T1000 (cell line): ENCODE measurements at regions not wholly inside any gene's neighbourhood (a gene's known extent, or its start where the extent isn't known, plus 50 kb on each side); places are given as distances from the start of the nearest gene placed in this dataset.
"Not testable (repeated sequence)": the region's sequence is repeated elsewhere in the genome, so short reads cannot be mapped to it uniquely, and the experiment has no call there.

Source experiments
- DNase-seq: peaks from one replicate; lab custom pipeline; 2025; ENCODE audit warnings: mixed read lengths; lab: John Stamatoyannopoulos, UW

GRCh38 chr1:43108080-43108479 is 64.0 kb downstream of the EBNA1BP2 start:
- DNase-seq, result no peak

GRCh38 chr1:43107664-43108063 is 64.4 kb downstream of the EBNA1BP2 start:
- DNase-seq, result no peak

GRCh38 chr1:43104027-43104763 is 67.9 kb downstream of the EBNA1BP2 start:
- DNase-seq, result no peak

GRCh38 chr1:43101061-43101460 is 71.0 kb downstream of the EBNA1BP2 start:
- DNase-seq, result no peak

- no peak for DNase-seq
These were observed 73.9 kb downstream of the EBNA1BP2 start for GRCh38 chr1:43098200-43098599.

GRCh38 chr1:43096528-43096927 is 75.6 kb downstream of the EBNA1BP2 start:
- DNase-seq, result not testable (repeated sequence)

- DNase-seq, result not testable (repeated sequence)
These were observed 81.3 kb downstream of the EBNA1BP2 start for GRCh38 chr1:43090812-43091211.

GRCh38 chr1:43090157-43090556 is 81.9 kb downstream of the EBNA1BP2 start:
- DNase-seq, result not testable (repeated sequence)

- no peak for DNase-seq
These were observed 88.7 kb downstream of the EBNA1BP2 start for GRCh38 chr1:43083375-43083891.

GRCh38 chr1:43082740-43083139 is 89.3 kb downstream of the EBNA1BP2 start:
- no peak for DNase-seq

- no peak for DNase-seq
These were observed 94.8 kb downstream of the EBNA1BP2 start for GRCh38 chr1:43077273-43077672.

- DNase-seq, result no peak
These were observed 97.4 kb downstream of the EBNA1BP2 start for GRCh38 chr1:43074709-43075108.

GRCh38 chr1:43074244-43074643 is 97.8 kb downstream of the EBNA1BP2 start:
- no peak for DNase-seq

- DNase-seq, result peak; percentile 53
These were observed 98.4 kb downstream of the EBNA1BP2 start for GRCh38 chr1:43073490-43074230.

- no peak for DNase-seq
These were observed 99.8 kb downstream of the EBNA1BP2 start for GRCh38 chr1:43072314-43072713.

GRCh38 chr1:43071241-43071640 is 100.8 kb downstream of the EBNA1BP2 start:
- no peak for DNase-seq

GRCh38 chr1:43069461-43070050 is 102.5 kb downstream of the EBNA1BP2 start:
- no peak for DNase-seq

- DNase-seq, result no peak
These were observed 103.2 kb downstream of the EBNA1BP2 start for GRCh38 chr1:43068911-43069310.

- DNase-seq, result no peak
These were observed 103.9 kb downstream of the EBNA1BP2 start for GRCh38 chr1:43067977-43068751.

- no peak for DNase-seq
These were observed 104.8 kb downstream of the EBNA1BP2 start for GRCh38 chr1:43067233-43067745.

GRCh38 chr1:43066578-43066977 is 105.5 kb downstream of the EBNA1BP2 start:
- DNase-seq, result no peak
